CD4-positive, alpha-beta T cell treated with Interleukin-17A for 1 hour (primary cell): ENCODE measurements at regions not wholly inside any gene's neighbourhood (a gene's known extent, or its start where the extent isn't known, plus 50 kb on each side); places are given as distances from the start of the nearest gene placed in this dataset.
"Not testable (repeated sequence)": the region's sequence is repeated elsewhere in the genome, so short reads cannot be mapped to it uniquely, and the experiment has no call there.

ENCODE experiments used
- DNase-seq: peaks from one replicate; pipeline ENCODE4 v3.0.0-alpha.2; 2020

GRCh38 chr7:84817016-84817415 is 369.8 kb downstream of the SEMA3D start:
- DNase-seq = no peak

GRCh38 chr7:84813376-84813775 is 373.5 kb downstream of the SEMA3D start:
- no peak for DNase-seq

GRCh38 chr7:84812021-84812420 is 374.8 kb downstream of the SEMA3D start:
- no peak for DNase-seq

- DNase-seq = no peak
Measured at GRCh38 chr7:84811362-84811761, 375.5 kb downstream of the SEMA3D start.

- no peak for DNase-seq
Measured at GRCh38 chr7:84809877-84810276, 377.0 kb downstream of the SEMA3D start.

GRCh38 chr7:84803979-84804378 is 382.9 kb downstream of the SEMA3D start:
- no peak for DNase-seq

GRCh38 chr7:84801396-84801795 is 385.5 kb downstream of the SEMA3D start:
- no peak for DNase-seq

GRCh38 chr7:84800846-84801245 is 386.0 kb downstream of the SEMA3D start:
- DNase-seq = no peak

GRCh38 chr7:84799106-84799505 is 387.8 kb downstream of the SEMA3D start:
- DNase-seq = no peak

- DNase-seq = no peak
Measured at GRCh38 chr7:84792231-84792893, 394.5 kb downstream of the SEMA3D start.

- no peak for DNase-seq
Measured at GRCh38 chr7:84790882-84791281, 396.0 kb downstream of the SEMA3D start.

- no peak for DNase-seq
Measured at GRCh38 chr7:84786073-84786472, 400.8 kb downstream of the SEMA3D start.

GRCh38 chr7:84784450-84784849 is 402.4 kb downstream of the SEMA3D start:
- DNase-seq = no peak

GRCh38 chr7:84783141-84783778 is 403.6 kb downstream of the SEMA3D start:
- DNase-seq = no peak

- DNase-seq = no peak
Measured at GRCh38 chr7:84781838-84782237, 405.0 kb downstream of the SEMA3D start.

GRCh38 chr7:84780158-84781124 is 406.4 kb downstream of the SEMA3D start:
- no peak for DNase-seq

- DNase-seq = no peak
Measured at GRCh38 chr7:84757761-84758160, 429.1 kb downstream of the SEMA3D start.

- DNase-seq = no peak
Measured at GRCh38 chr7:84746353-84746752, 440.5 kb downstream of the SEMA3D start.

GRCh38 chr7:84744385-84744784 is 442.5 kb downstream of the SEMA3D start:
- no peak for DNase-seq

GRCh38 chr7:84738583-84739150 is 448.2 kb downstream of the SEMA3D start:
- no peak for DNase-seq

- no peak for DNase-seq
Measured at GRCh38 chr7:84735677-84736076, 451.2 kb downstream of the SEMA3D start.

GRCh38 chr7:84735011-84735410 is 451.8 kb downstream of the SEMA3D start:
- DNase-seq = no peak

GRCh38 chr7:84733976-84734375 is 452.9 kb downstream of the SEMA3D start:
- DNase-seq = not testable (repeated sequence)
